HG03575 (cell line): ENCODE measurements at regions not wholly inside any gene's neighbourhood (a gene's known extent, or its start where the extent isn't known, plus 50 kb on each side); places are given as distances from the start of the nearest gene placed in this dataset.
"Not testable (repeated sequence)": the region's sequence is repeated elsewhere in the genome, so short reads cannot be mapped to it uniquely, and the experiment has no call there.

Experiments
- ATAC-seq: cut with Tn5 transposase; IDR thresholded peaks from one replicate; pipeline ENCODE4 v1.9.1; 2021; ENCODE audit not compliant: unreplicated experiment, insufficient number of reproducible peaks, low FRiP score; ENCODE audit errors: extremely low read depth

DNA sequence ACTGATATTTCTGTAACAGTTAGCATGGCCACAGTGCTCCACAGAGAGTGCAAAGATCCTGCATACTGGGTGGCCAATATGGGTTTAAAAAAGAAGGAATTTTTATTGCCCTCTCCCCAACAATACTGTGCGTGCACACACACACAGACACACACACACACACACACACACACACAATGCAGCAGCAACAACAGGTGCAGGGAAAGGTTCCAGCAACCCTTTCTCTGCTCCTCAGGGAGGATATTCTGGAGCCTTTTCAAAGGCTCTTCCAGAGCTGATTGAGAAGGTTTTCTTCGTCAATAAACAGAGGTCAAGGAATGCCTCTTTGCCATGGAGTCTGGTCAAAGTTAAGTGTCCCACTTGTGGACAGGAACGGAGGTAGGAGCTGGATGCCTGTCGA, 84.8 kb upstream of the ZFP42 start:
- no peak for ATAC-seq

DNA sequence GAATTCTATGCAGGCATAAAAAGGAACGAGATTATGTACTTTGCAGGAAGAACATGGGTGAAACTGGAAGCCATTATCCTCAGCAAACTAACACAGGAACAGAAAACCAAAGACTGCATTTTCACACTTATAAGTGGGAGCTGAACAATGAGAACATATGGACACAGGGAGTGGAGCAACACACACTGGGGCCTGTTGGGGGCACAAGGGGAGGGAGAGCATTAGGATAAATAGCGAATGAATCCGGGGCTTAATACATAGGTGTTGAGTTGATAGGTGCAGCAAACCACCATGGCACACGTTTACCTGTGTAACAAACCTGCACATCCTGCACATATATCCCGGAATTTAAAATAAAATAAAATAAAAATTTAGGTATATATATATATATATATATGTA, 80.2 kb upstream of the ZFP42 start:
- ATAC-seq: not testable (repeated sequence)

DNA sequence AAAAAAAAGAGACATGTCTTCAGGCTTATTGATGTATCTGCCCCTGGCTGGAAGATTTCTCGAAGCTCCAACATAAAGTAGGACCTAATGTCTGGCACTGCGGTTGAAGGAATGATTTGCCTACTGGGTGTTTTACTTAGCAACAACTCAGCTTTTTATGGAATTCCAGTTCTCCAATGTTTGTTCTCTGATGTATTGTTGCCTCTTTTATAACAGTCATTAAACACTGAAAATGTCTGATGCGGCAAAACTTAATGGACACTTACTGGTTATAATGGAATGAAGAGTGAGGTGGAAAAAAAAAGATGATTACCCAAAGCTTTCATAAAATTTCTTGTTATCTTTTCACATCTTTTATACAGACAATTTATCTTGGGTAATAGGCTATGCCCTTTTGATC, 75.6 kb upstream of the ZFP42 start:
- ATAC-seq: no peak

DNA sequence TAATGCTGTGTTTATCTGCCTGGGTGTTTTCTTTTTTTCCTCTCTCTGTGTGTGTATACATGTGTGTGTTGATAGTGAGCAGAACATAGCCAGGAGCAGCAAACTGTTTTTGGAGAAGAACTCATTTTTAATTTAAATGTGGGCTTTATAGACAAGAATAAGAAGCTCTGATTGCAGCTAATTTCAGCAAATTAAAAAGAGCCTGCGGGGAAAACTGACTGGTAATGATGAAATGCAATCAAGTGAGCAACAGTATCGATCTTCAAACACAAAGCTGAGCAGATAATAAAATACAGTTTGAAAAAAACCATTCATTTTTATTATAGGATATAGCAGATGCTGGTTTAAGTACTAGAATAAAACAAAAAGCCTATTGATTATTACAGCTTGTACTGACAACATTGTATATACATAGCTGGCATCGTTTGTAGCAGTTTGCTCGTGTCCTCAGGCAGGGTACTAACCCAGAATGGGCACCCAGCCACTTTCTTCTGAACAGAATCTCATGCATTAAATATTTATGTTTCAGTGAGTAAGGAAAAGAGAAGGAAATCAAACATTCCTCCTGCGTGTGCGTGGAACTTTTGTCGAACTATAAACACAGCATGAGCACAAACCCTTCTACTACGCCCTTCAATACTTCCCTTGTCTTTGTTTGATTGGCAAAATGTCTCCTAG, 73.5 kb upstream of the ZFP42 start:
- no peak for ATAC-seq

DNA sequence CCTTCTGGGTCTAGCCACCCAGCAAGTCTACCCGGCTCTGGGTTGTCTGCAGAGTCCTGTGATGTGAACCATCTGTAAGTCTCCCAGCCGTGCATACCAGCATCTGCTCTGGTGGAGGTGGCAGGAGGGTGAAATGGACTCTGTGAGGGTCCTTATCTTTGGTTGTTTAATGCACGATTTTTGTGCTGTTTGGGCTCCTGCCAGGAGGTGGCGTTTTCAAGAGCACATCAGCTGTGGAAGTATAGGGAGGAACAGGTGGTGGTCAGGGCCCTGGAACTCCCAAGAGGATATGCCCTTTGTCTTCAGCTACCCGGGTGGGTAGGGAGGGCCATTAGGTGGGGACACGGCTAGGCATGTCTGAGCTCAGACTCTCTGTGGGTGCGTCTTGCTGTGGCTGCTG, 66.5 kb upstream of the ZFP42 start:
- no peak for ATAC-seq

DNA sequence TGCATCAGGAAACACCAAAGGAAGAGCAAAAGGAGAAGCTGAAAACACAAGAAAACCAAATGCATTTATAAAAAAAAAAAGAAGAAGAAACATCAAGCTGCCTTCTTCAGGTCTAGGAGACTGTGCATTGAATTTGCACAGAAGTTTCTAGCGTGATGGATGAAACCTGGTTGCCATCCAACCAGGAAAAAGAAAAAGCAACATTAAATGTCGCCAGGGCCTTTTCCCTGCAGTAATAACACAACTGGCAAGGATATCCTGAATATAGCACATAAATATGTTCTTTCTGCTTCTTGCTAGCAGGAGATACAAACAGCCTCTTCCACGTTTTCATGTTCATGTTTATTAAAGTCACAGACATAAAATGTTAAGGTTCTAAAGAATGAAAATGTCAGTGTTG, 60.8 kb upstream of the ZFP42 start:
- ATAC-seq: no peak

DNA sequence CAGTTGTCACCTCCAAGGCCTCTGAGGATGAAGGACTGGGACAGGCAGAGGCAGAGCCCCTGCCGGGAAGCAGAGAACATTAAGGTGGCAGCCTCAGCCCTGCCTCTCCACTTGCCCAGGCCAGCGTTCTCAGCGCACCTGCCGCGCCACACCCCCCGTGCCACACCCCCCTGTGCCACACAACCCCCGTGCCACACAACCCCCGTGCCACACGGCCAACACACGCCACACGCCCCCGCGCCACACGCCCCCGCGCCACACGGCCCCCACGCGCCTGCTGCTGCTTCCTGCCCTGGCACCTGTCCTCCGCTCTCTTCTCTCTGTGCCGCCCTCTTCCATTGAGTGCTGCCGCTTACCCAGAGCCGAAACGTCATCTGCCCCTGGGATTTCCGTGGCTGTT, 58.0 kb upstream of the ZFP42 start:
- ATAC-seq: no peak

DNA sequence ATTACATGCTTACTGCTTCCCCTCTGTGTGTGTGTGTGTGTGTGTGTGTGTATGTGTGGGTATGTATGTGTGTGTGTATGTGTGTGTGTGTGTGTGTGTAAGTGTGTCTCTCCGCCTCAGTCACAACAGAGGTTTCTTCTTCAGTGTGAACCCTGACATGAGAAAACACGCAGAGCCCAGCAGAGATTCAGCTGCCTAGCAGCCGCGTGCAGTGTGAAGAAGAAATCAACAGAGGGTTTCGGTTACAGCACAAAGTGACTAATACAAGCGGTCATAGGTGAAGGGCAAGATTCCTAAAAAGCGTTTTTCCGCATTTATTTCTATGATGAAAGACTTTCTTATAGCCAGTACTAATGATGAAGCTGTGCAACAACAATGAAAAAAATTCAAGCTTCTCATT, 55.3 kb upstream of the ZFP42 start:
- no peak for ATAC-seq

DNA sequence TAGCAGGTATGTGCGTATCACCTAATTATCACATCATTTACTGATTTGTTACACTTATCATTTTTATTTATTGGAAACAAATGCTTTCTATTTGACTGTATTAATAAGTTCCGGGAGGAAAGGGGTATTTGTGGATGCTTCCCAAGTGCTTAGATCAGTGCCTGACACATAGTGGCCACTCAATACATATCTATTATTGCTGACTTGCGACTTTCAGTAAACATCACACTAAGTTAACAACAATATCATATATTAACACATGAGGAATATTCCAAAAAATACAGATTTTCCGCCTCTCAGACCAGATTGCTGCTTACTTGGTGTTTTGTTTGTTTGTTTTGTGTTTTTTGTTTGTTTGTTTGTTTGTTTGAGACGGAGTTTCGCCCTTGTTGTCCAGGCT, 52.6 kb upstream of the ZFP42 start:
- no peak for ATAC-seq

DNA sequence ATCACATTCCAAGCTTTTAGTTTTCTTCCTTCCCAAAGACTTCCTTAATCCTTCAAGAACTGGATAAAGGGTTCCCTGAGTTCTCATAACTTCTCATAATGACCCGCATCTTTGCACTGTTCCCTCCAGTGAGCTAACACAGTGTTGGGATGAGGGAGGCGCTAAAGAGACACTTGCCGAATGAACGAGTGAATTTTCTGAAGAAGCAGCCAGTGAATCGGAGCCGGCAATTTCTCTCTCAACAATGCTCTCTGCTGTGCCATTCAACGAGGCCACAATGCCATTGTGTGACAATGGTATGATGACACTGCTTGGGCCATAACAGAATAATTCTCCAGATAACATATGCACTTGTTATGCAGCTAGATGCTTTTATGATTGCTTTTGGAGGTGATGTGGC, 51.4 kb upstream of the ZFP42 start:
- ATAC-seq: no peak
